ENCODE measurements at regions not wholly inside any gene's neighbourhood (a gene's known extent, or its start where the extent isn't known, plus 50 kb on each side); places are given as distances from the start of the nearest gene placed in this dataset.

GRCh38 chr9:14992081-14992480 lies 81.9 kb upstream of the FREM1 start:
- no peak for TF ChIP-seq MAX (IDR thresholded peaks at IDR 0.05)
- TF ChIP-seq, protein P1, sequence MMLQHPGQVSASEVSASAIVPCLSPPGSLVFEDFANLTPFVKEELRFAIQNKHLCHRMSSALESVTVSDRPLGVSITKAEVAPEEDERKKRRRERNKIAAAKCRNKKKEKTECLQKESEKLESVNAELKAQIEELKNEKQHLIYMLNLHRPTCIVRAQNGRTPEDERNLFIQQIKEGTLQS (IDR thresholded peaks at IDR 0.05): no peak
- no peak for TF ChIP-seq FOSL1 (IDR thresholded peaks at IDR 0.05; ENCODE audit: low read depth)
- TF ChIP-seq SP1 (IDR thresholded peaks at IDR 0.05; ENCODE audit: low read depth): no peak
- TF ChIP-seq RAD21 (IDR thresholded peaks at IDR 0.05; ENCODE audit: low read depth): no peak
- TF ChIP-seq ZNF274 (IDR thresholded peaks at IDR 0.05; ENCODE audit: low read depth, low read length): no peak
- no peak for TF ChIP-seq ZFX (IDR thresholded peaks at IDR 0.05)
- TF ChIP-seq SIN3A (IDR thresholded peaks at IDR 0.05; ENCODE audit: low read depth): no peak
- no peak for TF ChIP-seq ELF1 (IDR thresholded peaks at IDR 0.05; ENCODE audit: borderline replicate concordance, low read depth)
- TF ChIP-seq CEBPB (IDR thresholded peaks at IDR 0.05; ENCODE audit: low read depth): no peak
- no peak for TF ChIP-seq SRF (IDR thresholded peaks at IDR 0.05; ENCODE audit: low read depth)
- TF ChIP-seq EGR1 (IDR thresholded peaks at IDR 0.05; ENCODE audit: low read depth): no peak
- no peak for TF ChIP-seq CTCF (IDR thresholded peaks at IDR 0.05 in 2 of 3, conservative IDR thresholded peaks at IDR 0.05 in 1 of 3; ENCODE audit: borderline replicate concordance in 1 of 3, insufficient read depth in 1 of 3, low read depth in 2 of 3, low read length in 2 of 3)
- no peak for TF ChIP-seq EZH2phosphoT487 (IDR thresholded peaks at IDR 0.05; ENCODE audit: borderline replicate concordance)
- TF ChIP-seq YY1 (IDR thresholded peaks at IDR 0.05; ENCODE audit: extremely low read depth, insufficient replicate concordance, low read depth, low read length): no peak
- no peak for TF ChIP-seq POLR2A (IDR thresholded peaks at IDR 0.05; ENCODE audit: borderline replicate concordance, extremely low read depth, insufficient read depth, insufficient read length)
- no peak for TF ChIP-seq REST (IDR thresholded peaks at IDR 0.05; ENCODE audit: low read depth)
- TF ChIP-seq, protein P2, sequence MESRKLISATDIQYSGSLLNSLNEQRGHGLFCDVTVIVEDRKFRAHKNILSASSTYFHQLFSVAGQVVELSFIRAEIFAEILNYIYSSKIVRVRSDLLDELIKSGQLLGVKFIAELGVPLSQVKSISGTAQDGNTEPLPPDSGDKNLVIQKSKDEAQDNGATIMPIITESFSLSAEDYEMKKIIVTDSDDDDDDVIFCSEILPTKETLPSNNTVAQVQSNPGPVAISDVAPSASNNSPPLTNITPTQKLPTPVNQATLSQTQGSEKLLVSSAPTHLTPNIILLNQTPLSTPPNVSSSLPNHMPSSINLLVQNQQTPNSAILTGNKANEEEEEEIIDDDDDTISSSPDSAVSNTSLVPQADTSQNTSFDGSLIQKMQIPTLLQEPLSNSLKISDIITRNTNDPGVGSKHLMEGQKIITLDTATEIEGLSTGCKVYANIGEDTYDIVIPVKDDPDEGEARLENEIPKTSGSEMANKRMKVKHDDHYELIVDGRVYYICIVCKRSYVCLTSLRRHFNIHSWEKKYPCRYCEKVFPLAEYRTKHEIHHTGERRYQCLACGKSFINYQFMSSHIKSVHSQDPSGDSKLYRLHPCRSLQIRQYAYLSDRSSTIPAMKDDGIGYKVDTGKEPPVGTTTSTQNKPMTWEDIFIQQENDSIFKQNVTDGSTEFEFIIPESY (IDR thresholded peaks at IDR 0.05; ENCODE audit: extremely low read depth, insufficient replicate concordance, low read length): no peak
- ChIA-PET RAD21 (ENCODE audit: low non-redundant PET in 1 of 2, low total read pairs in 2 of 2, uncharacterized antibody in 2 of 2, unreplicated experiment in 2 of 2) (no interaction called here), POLR2A (no interaction called here), CTCF (no interaction called here)
- intact Hi-C loops (cut with micrococcal nuclease): no loop called here
- Histone ChIP-seq H3K4me1 (ENCODE audit: control insufficient read depth in 1 of 2, insufficient read depth in 2 of 2, low read length in 2 of 2) (no peaks in the 10 kb centered on the region), H3K9me2 (ENCODE audit: insufficient read depth) (no peaks in the 10 kb centered on the region), H3K9me3 (ENCODE audit: control insufficient read depth in 1 of 2, insufficient read depth in 1 of 2, low read depth in 1 of 2, low read length in 2 of 2) (no peaks in the 10 kb centered on the region), H4K20me1 (ENCODE audit: insufficient read depth) (no peaks in the 10 kb centered on the region), H3K79me2 (ENCODE audit: insufficient read depth, low read length) (no peaks in the 10 kb centered on the region), H3K36me3 (ENCODE audit: control insufficient read depth in 1 of 2, insufficient read depth in 2 of 2, low read length in 2 of 2) (no peaks in the 10 kb centered on the region), H3K27ac (ENCODE audit: low read depth, low read length) (no peak overlapping the region), H2AFZ (ENCODE audit: low read depth, low read length, poor library complexity, severe bottlenecking) (no peak overlapping the region), H3K4me2 (ENCODE audit: low read length) (no peak overlapping the region), H3K27me3 (ENCODE audit: insufficient read depth, low read length) (peaks cover 9% of the 10 kb centered on the region; the same call in 1 of the 2 replicates), H3K4me3 (replicated peaks in 1 of 2; ENCODE audit: low read depth in 1 of 2, low read length in 2 of 2) (no peak overlapping the region), H3K9ac (ENCODE audit: low read length) (no peak overlapping the region)
- ATAC-seq (no peak), DNase-seq (ENCODE audit: low read depth, low spot score) (no peak)
- BruUV-seq (replicated peaks): no TSS peak

All from HCT116 (cell line).